Mucosa of gallbladder (tissue), 1 donor: ENCODE measurements at regions not wholly inside any gene's neighbourhood (a gene's known extent, or its start where the extent isn't known, plus 50 kb on each side); places are given as distances from the start of the nearest gene placed in this dataset.

ENCODE experiments used
- DNase-seq: peaks from one replicate; pipeline ENCODE4 v3.0.0-alpha.2; 2020; ENCODE audit warnings: low spot score
- donor health status: DM: no; HTN: no; CAD: no.

- no peak for DNase-seq
Measured at GRCh38 chrX:69554321-69554947, 50.3 kb downstream of the NALF2 start.

- no peak for DNase-seq
Measured at GRCh38 chrX:69555481-69556041, 51.4 kb downstream of the NALF2 start.

GRCh38 chrX:69556060-69557011 is 52.2 kb downstream of the NALF2 start:
- peak; percentile 45 for DNase-seq

GRCh38 chrX:69562904-69563578 is 52.9 kb upstream of the EDA start:
- no peak for DNase-seq

- DNase-seq = peak; percentile 38
Measured at GRCh38 chrX:69564665-69565064, 51.2 kb upstream of the EDA start.

GRCh38 chrX:69565247-69565815 is 50.6 kb upstream of the EDA start:
- DNase-seq = no peak
